ENCODE measurements at regions not wholly inside any gene's neighbourhood (a gene's known extent, or its start where the extent isn't known, plus 50 kb on each side); places are given as distances from the start of the nearest gene placed in this dataset.

GRCh38 chr14:95464514-95464913, 51.9 kb downstream of the SYNE3 start:
- DNase-seq (ENCODE audit: low read depth, low spot score) (no peak), ATAC-seq (no peak), FAIRE-seq (no peak)
- Histone ChIP-seq H4K20me1 (ENCODE audit: control insufficient read depth, insufficient read depth) (no peaks in the 10 kb centered on the region), H3K9me3 (replicated peaks; ENCODE audit: control insufficient read depth, insufficient read depth, low read length) (no peaks in the 10 kb centered on the region), H3K79me2 (ENCODE audit: control insufficient read depth, insufficient read depth, low read length) (no peaks in the 10 kb centered on the region), H3K4me2 (ENCODE audit: control insufficient read depth, insufficient read depth) (no peak overlapping the region), H3K4me3 (no peak overlapping the region), H3K4me1 (ENCODE audit: control insufficient read depth, insufficient read depth, low read length) (peaks cover 16% of the 10 kb centered on the region), H3K9ac (ENCODE audit: control insufficient read depth, insufficient read depth, low read length) (no peak overlapping the region), H3K27me3 (replicated peaks in 1 of 2; ENCODE audit: control insufficient read depth in 2 of 2, insufficient read depth in 2 of 2, low read length in 1 of 2) (no peaks in the 10 kb centered on the region), H2AFZ (ENCODE audit: control insufficient read depth, low read depth, low read length) (no peak overlapping the region), H3K36me3 (ENCODE audit: control insufficient read depth in 2 of 2, insufficient read depth in 2 of 2, low read length in 1 of 2) (peaks cover 26 to 34% of the 10 kb centered on the region in 2 experiments; a peak in 3 of 4 replicates), H3K27ac (ENCODE audit: control insufficient read depth, insufficient read depth) (peak overlapping the region; percentile 22; the same call in 1 of the 2 replicates)
- RAD21 ChIA-PET (ENCODE audit: unreplicated experiment): interaction anchor here (1.2 to 1.5 kb wide), 3 partner anchors 63 to 70 kb away, joined by 3 to 6 read pairs (median 3); partner anchors contain the start of gene GLRX5
- SMC1A ChIA-PET (ENCODE audit: uncharacterized antibody, unreplicated experiment): interaction anchor here (0.7 to 2.8 kb wide), 5 partner anchors 9 to 67 kb away, joined by 3 to 12 read pairs (median 4); no protein-coding TSS in a partner anchor
- BruUV-seq (replicated peaks): TSS peak; percentile 36
- intact Hi-C loops (cut with micrococcal nuclease; ENCODE audit: unreplicated experiment) (no loop called here), in situ Hi-C loops (cut with MboI) (no loop called here)
- TF ChIP-seq POLR2AphosphoS5 (IDR thresholded peaks at IDR 0.05; ENCODE audit: low read length): no peak
- CTCF ChIA-PET: interaction anchor here (1.0 to 1.9 kb wide), 6 partner anchors 12 to 63 kb away, joined by 3 to 16 read pairs (median 4); no protein-coding TSS in a partner anchor
- WGBS (ENCODE audit: insufficient coverage, insufficient replicate concordance, low lambda C conversion rate, missing lambda C conversion rate): 78% methylated on average over 4 of the region's 4 CpGs
- POLR2A ChIA-PET: interaction anchor here (1.3 to 2.1 kb wide), 2 partner anchors 19 to 29 kb away, joined by 3 to 4 read pairs; no protein-coding TSS in a partner anchor

GRCh38 chr14:95464103-95464502, 52.3 kb downstream of the SYNE3 start:
- no peaks in the 10 kb centered on the region for H3K79me2 ChIP-seq (ENCODE audit: control insufficient read depth, insufficient read depth, low read length)
- in situ Hi-C loops (cut with MboI) (no loop called here), intact Hi-C loops (cut with micrococcal nuclease; ENCODE audit: unreplicated experiment) (no loop called here)
- no peak overlapping the region for H3K9ac ChIP-seq (ENCODE audit: control insufficient read depth, insufficient read depth, low read length)
- no peaks in the 10 kb centered on the region for H4K20me1 ChIP-seq (ENCODE audit: control insufficient read depth, insufficient read depth)
- 0 out of 2 replicates have a peak overlapping the region, but pooled peaks have one; percentile 5 for H3K27ac ChIP-seq (ENCODE audit: control insufficient read depth, insufficient read depth)
- no TSS peak for BruUV-seq (replicated peaks)
- ChIA-PET RAD21 (ENCODE audit: unreplicated experiment) (interaction anchor here (0.9 to 1.5 kb wide), 4 partner anchors 40 to 70 kb away, joined by 3 to 6 read pairs (median 4); partner anchors contain the start of gene GLRX5), SMC1A (ENCODE audit: uncharacterized antibody, unreplicated experiment) (interaction anchor here (0.7 to 2.8 kb wide), 5 partner anchors 9 to 62 kb away, joined by 3 to 12 read pairs (median 4); no protein-coding TSS in a partner anchor), CTCF (interaction anchor here (0.6 to 1.9 kb wide), 8 partner anchors 11 to 63 kb away, joined by 3 to 16 read pairs (median 4); no protein-coding TSS in a partner anchor), POLR2A (interaction anchor here (0.6 to 2.1 kb wide), 3 partner anchors 15 to 29 kb away, joined by 3 to 4 read pairs (median 4); no protein-coding TSS in a partner anchor)
- TF ChIP-seq CHD4 (IDR thresholded peaks at IDR 0.05): no peak
- 56% methylated on average over 6 of the region's 6 CpGs for WGBS (ENCODE audit: insufficient coverage, insufficient replicate concordance, low lambda C conversion rate, missing lambda C conversion rate)
- FAIRE-seq (no peak), ATAC-seq (peak; percentile 20; the same call in 2 of the 3 replicates), DNase-seq (ENCODE audit: low read depth, low spot score) (no peak)
- H3K4me2 ChIP-seq (ENCODE audit: control insufficient read depth, insufficient read depth): no peak overlapping the region
- peaks cover 29 to 34% of the 10 kb centered on the region in 2 experiments; a peak in 3 of 4 replicates for H3K36me3 ChIP-seq (ENCODE audit: control insufficient read depth in 2 of 2, insufficient read depth in 2 of 2, low read length in 1 of 2)
- no peaks in the 10 kb centered on the region for H3K27me3 ChIP-seq (replicated peaks in 1 of 2; ENCODE audit: control insufficient read depth in 2 of 2, insufficient read depth in 2 of 2, low read length in 1 of 2)
- peaks cover 16% of the 10 kb centered on the region for H3K4me1 ChIP-seq (ENCODE audit: control insufficient read depth, insufficient read depth, low read length)
- no peak overlapping the region for H2AFZ ChIP-seq (ENCODE audit: control insufficient read depth, low read depth, low read length)
- H3K4me3 ChIP-seq: no peak overlapping the region
- no peaks in the 10 kb centered on the region for H3K9me3 ChIP-seq (replicated peaks; ENCODE audit: control insufficient read depth, insufficient read depth, low read length)

Measured in GM12878 (cell line).